HG03571 (cell line): ENCODE measurements at regions not wholly inside any gene's neighbourhood (a gene's known extent, or its start where the extent isn't known, plus 50 kb on each side); places are given as distances from the start of the nearest gene placed in this dataset.

Experiments used
- ATAC-seq: cut with Tn5 transposase; IDR thresholded peaks from one replicate; pipeline ENCODE4 v1.9.1; 2021; ENCODE audit not compliant: unreplicated experiment

DNA sequence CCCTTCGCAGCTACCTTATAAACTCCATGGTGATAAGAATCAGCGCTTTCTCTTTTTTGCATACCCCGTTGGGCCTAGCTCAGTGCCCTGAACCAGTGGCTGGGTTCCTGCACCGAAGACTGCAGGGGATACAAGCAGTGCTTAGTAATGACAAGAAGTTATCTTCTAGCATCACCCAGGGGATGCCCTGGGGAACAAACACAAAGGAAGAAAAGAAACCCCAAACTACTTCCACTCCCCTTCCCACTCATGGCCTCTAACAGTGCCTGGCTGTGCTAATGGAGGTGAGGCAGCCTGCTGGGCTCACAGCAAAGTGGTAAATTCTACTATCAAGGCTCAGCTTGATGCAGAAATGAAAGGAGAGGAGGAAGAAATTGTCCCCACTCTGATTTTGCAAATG lies 314.7 kb downstream of the TXNL1 start:
- no peak for ATAC-seq

GRCh38 chr18:56322406-56322805 lies 316.0 kb downstream of the TXNL1 start:
- no peak for ATAC-seq

DNA sequence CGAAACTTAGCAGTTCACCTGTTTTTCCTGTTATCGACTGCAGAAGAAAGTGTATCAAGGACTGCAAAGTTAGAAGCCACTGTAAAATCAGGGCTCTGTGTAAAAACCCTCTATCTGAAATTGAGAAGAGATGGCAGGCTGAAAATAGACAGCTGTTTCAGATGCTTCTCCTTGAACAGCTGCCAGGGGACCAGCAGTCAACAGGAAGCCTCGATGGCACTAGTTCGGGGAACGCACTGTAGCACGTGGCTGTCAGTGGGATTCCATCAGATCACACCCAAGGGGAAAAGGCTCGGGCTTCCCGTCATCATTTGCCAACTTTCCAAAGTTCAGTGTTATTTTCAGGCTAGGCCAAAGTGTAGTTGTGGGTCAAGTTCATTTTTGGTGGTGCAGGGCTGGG lies 316.9 kb downstream of the TXNL1 start:
- no peak for ATAC-seq

GRCh38 chr18:56319953-56320352 lies 318.4 kb downstream of the TXNL1 start:
- no peak for ATAC-seq

DNA sequence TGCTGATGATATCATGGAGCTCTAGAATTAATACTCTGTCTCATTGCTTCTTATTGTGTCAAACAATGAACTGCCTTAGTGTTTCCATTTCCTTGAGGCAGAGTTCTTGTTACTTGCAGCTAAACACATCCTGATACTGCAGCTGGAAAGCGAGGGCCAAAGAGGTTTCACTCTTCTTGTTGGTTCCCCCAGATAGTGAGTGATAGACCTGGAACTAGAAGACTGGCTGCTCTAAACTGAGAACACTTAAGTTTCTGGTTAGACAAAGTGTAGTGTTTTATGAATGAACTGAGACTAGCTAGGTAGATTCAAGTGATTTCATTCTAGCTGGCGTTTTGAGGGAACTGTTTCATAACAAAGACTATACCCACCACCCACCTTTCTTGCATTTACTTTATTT lies 321.7 kb downstream of the TXNL1 start:
- no peak for ATAC-seq

GRCh38 chr18:56315363-56315762 lies 323.0 kb downstream of the TXNL1 start:
- ATAC-seq: no peak

DNA sequence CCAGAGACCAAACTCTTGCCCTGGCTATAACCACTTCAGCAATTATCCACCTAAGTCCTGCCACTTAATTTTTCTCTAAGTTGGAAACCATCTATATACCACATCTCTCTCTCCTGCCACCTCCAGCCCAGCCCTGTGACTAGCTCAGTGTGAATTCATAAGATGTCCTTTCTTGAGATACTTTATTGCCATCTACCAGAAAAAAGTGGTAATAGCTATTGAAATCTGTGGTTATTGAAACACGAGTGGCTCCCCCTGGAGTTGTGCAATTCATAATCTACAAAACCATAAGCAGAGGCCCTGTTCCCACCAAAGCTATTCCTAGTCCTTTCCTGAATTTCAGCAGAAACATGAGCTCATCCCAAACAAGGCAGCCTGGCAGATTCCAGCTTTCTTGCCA lies 324.0 kb downstream of the TXNL1 start:
- no peak for ATAC-seq

GRCh38 chr18:56312551-56313335 lies 325.6 kb downstream of the TXNL1 start:
- ATAC-seq: no peak

DNA sequence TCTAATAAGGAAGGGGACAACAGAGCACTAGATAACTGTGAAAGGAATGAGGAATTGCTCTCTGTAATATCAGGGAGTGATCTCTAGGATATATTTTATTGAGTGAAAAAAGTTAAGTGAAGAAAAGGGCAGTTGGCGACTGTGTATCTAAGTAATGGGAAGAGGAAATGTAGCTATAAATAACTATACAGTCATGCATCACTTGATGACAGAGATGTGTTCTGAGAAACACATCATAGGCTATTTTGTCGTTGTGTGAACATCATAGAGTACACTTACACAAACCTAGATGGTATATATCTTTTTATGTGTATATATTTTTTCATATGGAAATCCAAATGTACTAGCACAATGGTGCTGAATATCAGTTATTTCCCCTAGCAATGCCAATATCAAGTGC lies 329.3 kb downstream of the TXNL1 start:
- ATAC-seq: no peak

DNA sequence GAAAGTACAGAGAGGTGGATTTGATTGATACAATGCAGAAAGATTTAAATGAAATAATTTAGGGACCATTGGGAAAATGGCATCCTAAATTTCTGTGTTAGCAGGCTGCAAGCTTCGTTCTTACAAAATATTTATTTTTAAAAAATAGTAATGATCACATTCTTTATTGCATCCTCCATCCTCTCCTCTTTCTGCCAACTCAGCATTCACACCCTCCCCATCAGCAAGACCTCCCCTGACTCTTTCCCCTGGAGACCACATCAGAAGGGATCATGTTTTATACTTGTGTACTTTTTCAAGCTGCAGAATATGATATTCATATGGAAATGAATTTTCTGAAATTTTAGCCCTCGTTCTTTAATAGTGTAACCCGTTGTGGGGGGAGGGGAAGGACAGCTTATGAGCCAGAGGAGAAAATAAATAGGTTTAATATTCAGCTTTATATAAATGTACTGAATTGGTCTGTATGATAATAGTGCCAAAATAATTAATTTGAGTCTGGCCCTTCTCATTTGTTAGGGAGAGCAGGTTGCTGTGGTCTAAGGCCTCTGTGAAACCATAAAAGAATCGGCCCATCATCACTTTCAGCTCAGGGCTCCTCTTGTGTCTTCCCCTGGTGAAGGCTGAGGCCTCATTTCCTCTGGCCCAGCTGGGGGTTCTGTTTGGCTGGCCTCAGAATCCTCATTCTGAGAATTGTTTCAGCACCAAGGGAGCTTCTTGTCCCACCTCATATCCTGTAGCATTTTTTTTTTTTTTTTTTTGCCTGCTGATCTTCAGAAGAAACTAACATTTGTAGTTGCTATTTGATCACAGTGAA lies 330.8 kb downstream of the TXNL1 start:
- no peak for ATAC-seq

DNA sequence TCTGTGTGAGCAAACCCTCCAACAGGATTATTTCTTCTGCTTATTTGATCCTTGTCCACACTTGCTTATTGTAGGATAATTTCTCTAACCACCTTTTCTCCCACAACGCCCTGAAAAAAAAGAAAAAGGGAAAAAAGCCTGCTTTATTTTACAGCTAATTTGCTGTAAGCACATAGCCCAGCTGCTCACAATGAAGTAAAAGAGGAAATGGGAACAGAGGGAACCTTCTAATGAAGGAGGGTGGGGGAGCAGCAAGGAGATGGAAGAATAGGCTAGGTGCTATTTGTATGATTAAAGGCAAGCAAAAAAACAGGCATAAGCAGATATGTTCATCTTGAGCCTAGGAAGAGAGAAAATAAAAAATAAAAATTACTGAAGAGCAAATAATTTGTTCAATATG lies 331.6 kb downstream of the TXNL1 start:
- no peak for ATAC-seq

GRCh38 chr18:56305583-56305982 lies 332.8 kb downstream of the TXNL1 start:
- no peak for ATAC-seq

DNA sequence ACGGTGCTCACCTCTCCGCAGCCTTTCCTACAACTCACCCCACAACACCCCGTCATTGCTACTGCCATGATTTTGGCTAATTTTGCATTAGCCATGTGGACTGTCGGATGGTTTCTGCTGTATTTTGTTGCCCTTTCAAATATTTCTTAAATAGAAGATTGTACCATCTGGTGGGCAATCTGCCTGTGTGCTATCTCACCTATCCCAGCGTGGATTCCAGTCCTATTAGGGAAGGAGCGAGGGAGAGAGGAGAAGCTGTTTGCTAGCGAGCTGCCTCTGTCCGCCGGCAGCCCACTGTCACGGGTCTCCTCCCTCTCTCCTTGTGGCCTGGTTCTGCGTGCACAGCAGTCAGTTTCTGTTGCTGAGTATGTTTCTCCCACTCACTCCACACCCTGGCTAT lies 336.2 kb downstream of the TXNL1 start:
- no peak for ATAC-seq

- ATAC-seq: no peak
These were observed 338.7 kb downstream of the TXNL1 start for GRCh38 chr18:56299740-56300139.

DNA sequence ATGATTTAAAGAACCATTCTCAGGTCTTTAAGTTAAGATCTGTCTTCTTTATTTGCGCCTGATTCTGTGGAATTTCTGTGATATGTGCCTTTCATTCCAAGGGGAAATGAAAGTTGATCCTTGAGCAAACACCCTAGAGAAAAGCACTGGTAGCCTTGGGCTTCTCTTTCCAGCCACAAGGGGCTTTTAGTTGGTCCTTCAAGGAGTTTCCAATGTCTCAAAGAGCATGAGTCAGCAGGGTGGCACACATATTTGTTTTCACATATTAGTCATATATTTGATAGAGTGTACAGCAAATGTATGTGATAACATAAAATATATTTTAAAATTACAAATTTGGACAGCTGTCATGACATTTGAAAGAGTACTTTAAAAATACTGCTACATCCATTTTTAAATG lies 339.5 kb downstream of the TXNL1 start:
- ATAC-seq: no peak

- no peak for ATAC-seq
These were observed 342.0 kb downstream of the TXNL1 start for GRCh38 chr18:56296381-56296780.

- ATAC-seq: no peak
These were observed 343.8 kb downstream of the TXNL1 start for GRCh38 chr18:56294484-56295183.

DNA sequence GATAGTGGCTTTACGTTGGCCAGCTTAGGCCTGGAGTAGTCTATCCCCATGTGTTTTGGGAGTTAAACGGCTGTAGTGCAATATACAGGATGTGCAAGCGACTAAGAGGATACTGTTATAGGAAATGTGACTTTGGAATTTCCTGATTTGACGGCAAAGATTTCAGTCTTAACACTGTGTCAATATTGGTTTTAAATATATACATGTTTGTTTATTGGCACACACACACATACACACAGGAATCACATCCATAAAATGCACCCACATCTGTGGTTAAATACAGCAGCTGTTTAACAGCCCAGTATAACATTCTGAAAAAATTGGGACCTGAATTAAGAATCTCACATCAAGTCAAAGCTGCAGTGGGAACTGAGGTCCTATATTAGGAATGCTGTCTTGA lies 347.1 kb downstream of the TXNL1 start:
- no peak for ATAC-seq

- ATAC-seq: no peak
These were observed 349.0 kb downstream of the TXNL1 start for GRCh38 chr18:56289381-56289780.

DNA sequence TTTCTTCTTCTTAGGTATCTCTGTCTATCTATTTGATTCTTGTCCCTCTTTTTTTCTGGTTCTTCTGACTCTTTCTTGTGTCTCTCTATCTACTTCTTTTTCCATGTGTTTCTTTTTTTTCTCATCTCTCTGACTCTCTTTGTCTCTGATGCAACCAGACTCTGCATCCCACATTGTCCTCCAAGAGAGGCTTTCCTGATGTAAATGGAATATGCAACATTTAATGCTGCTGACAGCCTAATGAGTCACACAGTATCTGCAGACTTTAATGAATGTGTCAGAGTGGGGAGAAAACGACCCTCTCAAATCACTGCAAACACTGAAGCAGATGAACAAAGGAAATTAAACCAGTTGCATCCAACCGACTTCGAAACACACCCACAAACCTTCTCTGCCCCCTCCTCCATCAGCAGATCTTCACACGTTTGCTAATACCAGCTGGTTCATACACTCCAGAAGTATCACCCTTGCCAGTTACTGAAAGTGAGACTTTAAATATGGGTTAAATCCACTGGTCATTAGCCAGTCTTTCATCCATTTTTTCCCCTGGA lies 351.5 kb downstream of the TXNL1 start:
- ATAC-seq: no peak

DNA sequence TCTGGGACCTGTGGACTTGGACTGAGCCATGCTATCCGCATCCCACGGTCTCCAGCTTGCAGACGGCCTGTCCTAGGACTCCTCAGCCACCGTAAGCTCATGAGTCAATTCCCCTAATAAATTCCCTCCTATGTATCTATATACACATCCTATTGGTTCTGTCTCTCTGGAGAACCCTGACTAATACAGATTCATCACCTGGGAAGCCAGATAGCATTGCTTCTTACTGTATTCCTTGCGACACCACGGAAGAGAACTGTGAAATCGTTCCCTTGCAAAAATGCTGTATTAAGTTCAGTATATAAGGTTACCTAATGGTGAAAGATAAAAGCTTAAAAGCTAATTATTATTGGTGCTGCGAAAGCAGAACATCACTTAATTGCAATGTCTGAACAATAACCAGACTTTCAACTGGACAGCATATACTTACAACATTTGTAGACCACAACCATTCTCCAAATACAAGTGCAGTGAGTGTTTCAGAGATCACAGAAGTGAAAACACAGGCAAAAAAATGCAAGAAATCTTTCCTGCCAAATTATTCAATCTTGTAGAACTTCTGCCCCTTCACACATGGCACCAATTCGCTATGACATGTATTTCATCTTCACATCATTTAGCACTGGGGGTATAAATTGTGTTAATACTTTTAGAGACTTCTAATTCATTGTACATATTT lies 352.9 kb downstream of the TXNL1 start:
- ATAC-seq: no peak
